Caco-2 (cell line): ENCODE measurements at regions not wholly inside any gene's neighbourhood (a gene's known extent, or its start where the extent isn't known, plus 50 kb on each side); places are given as distances from the start of the nearest gene placed in this dataset.

Experiments used
- BruUV-seq: library from RNA; stranded (reverse); fragments of 400-500 nt; replicated peaks from 2 replicates; lab custom pipeline; 2021; lab: Mats Ljungman, UMichigan
- CTCF ChIA-PET: fragments of 300-600 bp; sonication (Branson Sonifier 250); formaldehyde crosslinking; loops from one replicate; lab custom pipeline; 2022; ENCODE audit warnings: antibody characterized with exemption; lab: Charles Lee
- POLR2A ChIA-PET: fragments of 300-600 bp; sonication (Branson Sonifier 250); formaldehyde crosslinking; loops from one replicate; lab custom pipeline; 2022; ENCODE audit warnings: antibody characterized with exemption; lab: Charles Lee
- DNase-seq, 2 experiments: peaks; one replicate each; pipeline versions ENCODE4 v3.0.0 to v3.0.0-alpha.2; 2020 to 2022
- H3K27me3 ChIP-seq: replicated peaks from 2 replicates; pipeline ENCODE4 v1.6.0; 2011; ENCODE audit warnings: low read length; ENCODE audit not compliant: control insufficient read depth, insufficient read depth
- H3K36me3 ChIP-seq: 2 replicates; pipeline ENCODE4 v1.5.1; 2011; ENCODE audit warnings: low read length; ENCODE audit not compliant: control insufficient read depth, insufficient read depth
- H3K4me1 ChIP-seq: fragments of 250-450 bp; sonication (Bioruptor Pico); 2 replicates; pipeline ENCODE4 v1.5.1; 2020; ENCODE audit warnings: mild to moderate bottlenecking
- H3K4me3 ChIP-seq: 2 replicates; pipeline ENCODE4 v1.5.1; 2011; ENCODE audit warnings: low read depth, mild to moderate bottlenecking, control low read depth, low read length
- H3K9me3 ChIP-seq: fragments of 250-450 bp; sonication (Bioruptor Pico); 2 replicates; pipeline ENCODE4 v1.5.1; 2020; ENCODE audit warnings: mild to moderate bottlenecking, moderate library complexity
- H3K27ac Mint-ChIP-seq: one replicate; pipeline ENCODE4 v1.8.0; 2022; ENCODE audit warnings: mixed read lengths; ENCODE audit not compliant: unreplicated experiment
- H3K27me3 Mint-ChIP-seq: one replicate; pipeline ENCODE4 v1.8.0; 2022; ENCODE audit warnings: mixed read lengths; ENCODE audit not compliant: insufficient read depth, unreplicated experiment
- H3K36me3 Mint-ChIP-seq: one replicate; pipeline ENCODE4 v1.8.0; 2022; ENCODE audit warnings: mild to moderate bottlenecking, mixed read lengths; ENCODE audit not compliant: insufficient read depth, unreplicated experiment
- H3K4me1 Mint-ChIP-seq: one replicate; pipeline ENCODE4 v1.8.0; 2022; ENCODE audit warnings: low read depth, mixed read lengths; ENCODE audit not compliant: unreplicated experiment
- H3K4me3 Mint-ChIP-seq: one replicate; pipeline ENCODE4 v1.8.0; 2022; ENCODE audit warnings: mild to moderate bottlenecking, moderate library complexity, mixed read lengths; ENCODE audit not compliant: unreplicated experiment
- H3K9me3 Mint-ChIP-seq: one replicate; pipeline ENCODE4 v1.8.0; 2022; ENCODE audit warnings: mixed read lengths; ENCODE audit not compliant: unreplicated experiment
- intact Hi-C: fragments of 100-400 bp; cut with micrococcal nuclease; formaldehyde crosslinking; loops from one replicate; pipeline ENCODE4 v1.10.0; 2022; ENCODE audit not compliant: unreplicated experiment
- TF ChIP-seq, protein P1 (sequence below), 2 experiments: fragments of 200-600 bp in 1 of 2; IDR thresholded peaks; 1 replicate in 1 of 2; 2 replicates in 1 of 2; pipeline versions ENCODE4 v1.5.1 to v1.8.0; 2011 to 2022; ENCODE audit warnings: antibody characterized with exemption in 1 of 2, control low read depth in 1 of 2, inconsistent platforms in 1 of 2, low read depth in 1 of 2, low read length in 1 of 2, mild to moderate bottlenecking in 1 of 2, moderate library complexity in 1 of 2; ENCODE audit not compliant: insufficient read depth in 1 of 2, severe bottlenecking in 1 of 2, unreplicated experiment in 1 of 2

DNA sequence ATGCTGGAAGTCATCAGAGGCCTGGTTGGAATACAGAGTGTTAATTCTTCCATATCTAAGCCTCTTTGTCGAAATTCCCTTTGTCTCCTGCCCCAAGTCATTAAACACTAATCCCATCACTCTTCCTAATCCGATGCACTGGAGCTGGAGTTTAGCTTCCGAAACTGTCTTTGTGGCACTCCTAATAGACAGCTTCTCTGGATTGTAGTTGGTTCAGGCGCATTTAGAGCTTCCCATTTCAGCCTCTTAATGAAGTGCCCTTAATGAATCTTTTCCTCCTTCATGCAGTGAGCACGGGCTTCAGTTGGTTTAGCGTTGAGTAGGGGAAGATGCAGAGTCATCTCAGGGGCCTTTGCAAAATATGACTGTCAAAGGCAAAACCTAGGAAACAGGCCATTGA, 72.2 kb upstream of the MEIS1 start:
- Histone ChIP-seq H3K4me3 (no peak overlapping the region), H3K36me3 (no peaks in the 10 kb centered on the region), H3K4me1 (no peaks in the 10 kb centered on the region), H3K27me3 (no peaks in the 10 kb centered on the region; the same call in 1 of the 2 replicates), H3K9me3 (peaks cover under 1% of the 10 kb centered on the region; the same call in 1 of the 2 replicates)
- POLR2A ChIA-PET, result no interaction called here
- Mint-ChIP-seq H3K27me3 (peaks cover 10% of the 10 kb centered on the region), H3K9me3 (no peaks in the 10 kb centered on the region), H3K4me1 (no peaks in the 10 kb centered on the region), H3K36me3 (no peaks in the 10 kb centered on the region), H3K27ac (no peak overlapping the region), H3K4me3 (no peak overlapping the region)
- no TSS peak for BruUV-seq
- DNase-seq, result no peak
- intact Hi-C loops, result no loop called here
- CTCF ChIA-PET, result no interaction called here
- TF ChIP-seq, protein P1, sequence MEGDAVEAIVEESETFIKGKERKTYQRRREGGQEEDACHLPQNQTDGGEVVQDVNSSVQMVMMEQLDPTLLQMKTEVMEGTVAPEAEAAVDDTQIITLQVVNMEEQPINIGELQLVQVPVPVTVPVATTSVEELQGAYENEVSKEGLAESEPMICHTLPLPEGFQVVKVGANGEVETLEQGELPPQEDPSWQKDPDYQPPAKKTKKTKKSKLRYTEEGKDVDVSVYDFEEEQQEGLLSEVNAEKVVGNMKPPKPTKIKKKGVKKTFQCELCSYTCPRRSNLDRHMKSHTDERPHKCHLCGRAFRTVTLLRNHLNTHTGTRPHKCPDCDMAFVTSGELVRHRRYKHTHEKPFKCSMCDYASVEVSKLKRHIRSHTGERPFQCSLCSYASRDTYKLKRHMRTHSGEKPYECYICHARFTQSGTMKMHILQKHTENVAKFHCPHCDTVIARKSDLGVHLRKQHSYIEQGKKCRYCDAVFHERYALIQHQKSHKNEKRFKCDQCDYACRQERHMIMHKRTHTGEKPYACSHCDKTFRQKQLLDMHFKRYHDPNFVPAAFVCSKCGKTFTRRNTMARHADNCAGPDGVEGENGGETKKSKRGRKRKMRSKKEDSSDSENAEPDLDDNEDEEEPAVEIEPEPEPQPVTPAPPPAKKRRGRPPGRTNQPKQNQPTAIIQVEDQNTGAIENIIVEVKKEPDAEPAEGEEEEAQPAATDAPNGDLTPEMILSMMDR (IDR thresholded peaks at IDR 0.05; ENCODE audit: insufficient read depth in 1 of 2, low read depth in 1 of 2, low read length in 1 of 2, severe bottlenecking in 1 of 2, unreplicated experiment in 1 of 2), result no peak

DNA sequence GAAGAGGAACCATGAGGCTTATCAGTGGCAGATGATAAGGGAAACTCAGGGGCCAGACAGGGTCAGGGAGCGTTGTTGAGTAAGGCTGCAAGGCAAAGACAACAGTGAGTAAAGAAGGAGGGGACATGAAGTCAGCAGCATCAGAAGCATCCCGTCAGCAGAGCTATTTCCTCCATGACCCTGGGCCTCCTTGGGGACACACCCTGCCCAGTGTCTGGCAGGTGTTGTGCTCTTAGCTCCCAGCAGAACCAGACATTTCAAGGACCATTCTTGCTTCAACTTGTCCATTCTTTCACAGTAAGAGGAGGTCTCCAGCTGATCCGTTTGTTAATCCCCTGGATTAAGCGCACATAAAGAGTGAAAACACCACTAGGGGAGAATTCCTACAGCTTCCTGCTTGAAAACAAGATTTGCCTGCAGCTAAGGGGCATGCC, 88.7 kb upstream of the MEIS1 start:
- H3K4me1 Mint-ChIP-seq, result peaks cover 10% of the 10 kb centered on the region
- H3K27ac Mint-ChIP-seq, result no peak overlapping the region
- Histone ChIP-seq H3K9me3 (no peaks in the 10 kb centered on the region), H3K27me3 (no peaks in the 10 kb centered on the region; the same call in 1 of the 2 replicates), H3K4me3 (no peak overlapping the region), H3K36me3 (no peaks in the 10 kb centered on the region), H3K4me1 (no peaks in the 10 kb centered on the region)
- peak; percentile 16 to 46 for DNase-seq
- no peak overlapping the region for H3K4me3 Mint-ChIP-seq
- TF ChIP-seq, protein P1 (IDR thresholded peaks at IDR 0.05; ENCODE audit: insufficient read depth in 1 of 2, low read depth in 1 of 2, low read length in 1 of 2, severe bottlenecking in 1 of 2, unreplicated experiment in 1 of 2), result no peak
- CTCF ChIA-PET, result no interaction called here
- intact Hi-C loops, result no loop called here
- H3K36me3 Mint-ChIP-seq, result no peaks in the 10 kb centered on the region
- H3K9me3 Mint-ChIP-seq, result peaks cover 2% of the 10 kb centered on the region
- BruUV-seq, result no TSS peak
- H3K27me3 Mint-ChIP-seq, result peaks cover 5% of the 10 kb centered on the region
- POLR2A ChIA-PET, result no interaction called here

DNA sequence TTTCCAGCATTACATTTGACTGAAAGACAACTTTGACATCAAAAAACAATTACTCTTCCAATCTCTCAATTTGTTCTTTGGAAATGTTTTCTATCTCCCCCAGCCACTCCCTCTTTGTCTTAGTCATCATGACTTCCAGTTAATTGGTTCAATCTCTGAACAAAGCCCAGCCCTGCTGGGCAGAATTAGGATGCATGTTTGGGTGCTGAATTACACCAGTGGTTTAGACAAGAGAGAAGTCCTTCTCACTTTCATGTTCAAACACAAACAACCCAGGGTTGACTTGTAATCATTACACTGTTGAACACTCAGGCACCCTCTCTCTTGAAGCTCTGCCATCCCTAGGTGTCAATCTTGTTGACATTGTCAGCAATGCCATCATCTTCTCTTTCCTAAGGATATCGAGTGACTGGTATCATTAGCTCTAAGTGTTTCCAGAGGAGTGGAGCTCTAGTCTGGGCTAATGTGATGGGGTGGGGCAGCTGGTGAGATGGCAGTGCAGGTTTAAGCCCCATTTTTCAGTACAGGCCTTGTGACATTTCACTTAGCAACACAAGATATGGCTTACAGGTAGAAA, 90.8 kb upstream of the MEIS1 start:
- no peak for DNase-seq
- H3K36me3 Mint-ChIP-seq, result no peaks in the 10 kb centered on the region
- Histone ChIP-seq H3K4me1 (no peaks in the 10 kb centered on the region), H3K27me3 (no peaks in the 10 kb centered on the region; the same call in 1 of the 2 replicates), H3K4me3 (no peak overlapping the region), H3K36me3 (no peaks in the 10 kb centered on the region), H3K9me3 (no peaks in the 10 kb centered on the region)
- BruUV-seq, result no TSS peak
- H3K4me3 Mint-ChIP-seq, result no peak overlapping the region
- ChIA-PET CTCF (no interaction called here), POLR2A (no interaction called here)
- peaks cover 10% of the 10 kb centered on the region for H3K4me1 Mint-ChIP-seq
- H3K27me3 Mint-ChIP-seq, result peaks cover 7% of the 10 kb centered on the region
- intact Hi-C loops, result no loop called here
- no peaks in the 10 kb centered on the region for H3K9me3 Mint-ChIP-seq
- TF ChIP-seq, protein P1 (IDR thresholded peaks at IDR 0.05; ENCODE audit: insufficient read depth in 1 of 2, low read depth in 1 of 2, low read length in 1 of 2, severe bottlenecking in 1 of 2, unreplicated experiment in 1 of 2), result no peak
- no peak overlapping the region for H3K27ac Mint-ChIP-seq
